ENCODE measurements at regions not wholly inside any gene's neighbourhood (a gene's known extent, or its start where the extent isn't known, plus 50 kb on each side); places are given as distances from the start of the nearest gene placed in this dataset.
"Not testable (repeated sequence)": the region's sequence is repeated elsewhere in the genome, so short reads cannot be mapped to it uniquely, and the experiment has no call there.

DNA sequence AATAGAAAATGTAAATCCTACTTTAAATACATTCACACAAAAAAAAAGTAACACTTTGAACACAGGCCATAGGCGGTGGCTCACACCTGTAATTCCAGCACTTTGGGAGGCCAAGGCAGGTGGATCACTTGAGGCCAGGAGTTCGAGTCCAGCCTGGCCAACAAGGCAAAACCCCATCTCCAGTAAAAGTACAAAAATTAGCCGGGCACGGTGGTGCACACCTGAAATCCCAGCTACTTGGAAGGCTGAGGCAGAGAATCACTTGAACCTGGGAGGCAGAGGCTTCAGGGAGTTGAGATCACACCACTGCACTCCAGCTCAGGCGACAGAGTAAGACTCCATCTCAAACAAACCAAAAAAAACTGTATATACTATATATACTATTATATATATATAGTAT is 303.6 kb downstream of the BCL11A start:
- H3K36me3 Mint-ChIP-seq: no peaks in the 10 kb centered on the region
- no peak overlapping the region for H3K27ac Mint-ChIP-seq
- DNase-seq (ENCODE audit: low spot score in 2 of 2) (no peak), ATAC-seq (no peak)
- H3K9me3 Mint-ChIP-seq: no peaks in the 10 kb centered on the region

DNA sequence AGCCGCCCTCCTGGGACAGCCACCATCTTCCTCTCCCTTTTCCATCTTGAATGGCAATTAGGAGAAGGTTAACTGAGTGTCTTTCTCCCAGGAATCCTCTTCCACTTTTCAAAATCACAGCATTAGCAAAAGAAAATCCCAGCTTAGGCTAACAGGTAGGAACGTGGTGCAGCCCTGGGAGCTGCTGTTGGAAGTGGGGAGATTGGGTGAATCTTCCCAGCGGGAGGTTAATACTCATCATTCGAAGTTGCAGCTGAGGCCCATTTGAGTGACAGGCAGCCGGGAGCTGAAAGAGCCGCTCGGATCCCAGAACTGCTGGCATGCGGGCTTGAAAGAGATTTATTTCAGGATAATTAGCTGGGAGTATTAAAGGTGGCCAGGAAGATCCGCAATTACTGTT is 306.0 kb downstream of the BCL11A start:
- ATAC-seq: no peak
- no peak for DNase-seq (ENCODE audit: low spot score in 2 of 2)
- Mint-ChIP-seq H3K9me3 (no peaks in the 10 kb centered on the region), H3K27ac (no peak overlapping the region), H3K36me3 (peaks cover 0 to 6% of the 10 kb centered on the region in 2 donors)

DNA sequence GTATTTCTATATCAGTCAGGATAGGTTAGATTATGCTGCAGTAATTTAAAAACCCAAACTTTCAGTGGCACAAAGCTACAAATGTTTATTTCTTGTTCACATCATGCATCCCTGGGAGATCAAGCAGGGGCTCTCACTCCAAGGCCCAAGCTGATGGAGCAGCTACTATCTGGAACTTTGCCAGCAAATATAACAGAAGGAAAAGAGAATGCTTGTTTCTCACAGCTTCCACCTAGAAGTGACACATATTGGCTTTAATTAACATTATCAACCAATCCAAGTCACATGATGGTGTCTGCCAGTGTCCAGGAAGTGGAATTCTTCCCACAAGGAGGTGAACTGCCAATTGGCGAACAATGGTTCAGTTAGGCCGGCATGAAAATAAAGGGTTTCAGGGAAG is 306.9 kb downstream of the BCL11A start:
- no peaks in the 10 kb centered on the region for H3K9me3 Mint-ChIP-seq
- DNase-seq (ENCODE audit: low spot score in 2 of 2) (no peak), ATAC-seq (no peak)
- H3K27ac Mint-ChIP-seq: no peak overlapping the region
- peaks cover 0 to 6% of the 10 kb centered on the region in 2 donors for H3K36me3 Mint-ChIP-seq

DNA sequence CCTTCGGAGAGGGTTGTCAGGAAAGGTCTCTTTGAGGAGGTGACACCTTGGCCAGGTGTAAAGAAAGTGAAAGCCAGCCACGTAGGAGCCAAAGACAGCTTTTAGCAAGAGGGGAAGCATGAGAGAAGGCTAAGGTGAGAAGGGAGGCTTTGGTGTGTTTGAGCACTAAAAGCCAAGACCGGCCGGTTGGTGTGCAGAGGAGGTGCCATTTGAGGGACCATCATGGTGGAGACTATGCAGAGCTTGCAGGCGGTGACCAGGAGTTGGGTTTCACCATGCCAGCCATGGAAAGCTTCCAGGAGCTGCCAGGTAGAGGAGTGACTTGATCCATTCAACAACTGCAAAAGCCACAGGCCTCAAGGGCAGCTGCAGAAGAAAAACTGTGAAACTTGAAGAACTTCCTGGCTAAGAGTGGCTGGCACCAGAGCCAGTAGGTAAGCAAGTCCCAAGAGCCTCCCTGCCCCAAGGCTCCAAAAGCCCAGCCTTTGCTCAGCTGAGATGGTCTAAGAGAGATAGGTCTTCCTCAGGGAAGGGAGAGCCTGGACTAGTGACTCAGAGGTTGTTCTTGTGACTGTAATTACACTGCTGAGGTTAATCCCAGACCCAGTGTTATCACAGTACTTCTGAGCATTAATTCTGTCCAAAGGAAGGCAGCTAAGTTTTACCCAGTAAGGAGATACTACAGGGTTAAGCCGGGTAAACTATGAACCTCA is 319.0 kb downstream of the BCL11A start:
- H3K9me3 Mint-ChIP-seq: peaks cover 24 to 25% of the 10 kb centered on the region in 2 donors
- H3K36me3 Mint-ChIP-seq: peaks cover 5% of the 10 kb centered on the region in 2 donors
- H3K27ac Mint-ChIP-seq: no peak overlapping the region
- no peak for ATAC-seq
- DNase-seq (ENCODE audit: low spot score in 2 of 2): no peak

DNA sequence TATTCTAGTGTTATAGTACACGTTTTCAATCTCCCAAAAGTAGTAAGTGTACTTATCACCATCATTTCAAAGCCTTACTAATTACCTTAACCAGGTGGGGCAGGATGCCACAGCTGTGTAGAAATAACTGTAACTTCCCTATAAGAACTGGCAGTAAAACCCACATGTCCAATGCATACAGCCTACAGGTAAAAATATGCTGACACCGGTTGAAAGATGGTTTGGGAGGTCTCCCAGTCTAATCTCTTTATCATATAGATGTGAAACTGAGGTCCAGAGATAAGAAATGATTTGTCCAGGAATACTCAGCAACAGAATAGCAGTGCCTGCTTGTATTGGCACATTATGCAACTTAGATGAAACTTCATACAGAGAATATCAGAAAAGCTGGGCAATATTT is 322.9 kb downstream of the BCL11A start:
- no peak for DNase-seq (ENCODE audit: low spot score in 2 of 2)
- Mint-ChIP-seq H3K36me3 (peaks cover 5% of the 10 kb centered on the region in 2 donors), H3K27ac (no peak overlapping the region), H3K9me3 (peaks cover 24 to 25% of the 10 kb centered on the region in 2 donors)
- no peak for ATAC-seq

DNA sequence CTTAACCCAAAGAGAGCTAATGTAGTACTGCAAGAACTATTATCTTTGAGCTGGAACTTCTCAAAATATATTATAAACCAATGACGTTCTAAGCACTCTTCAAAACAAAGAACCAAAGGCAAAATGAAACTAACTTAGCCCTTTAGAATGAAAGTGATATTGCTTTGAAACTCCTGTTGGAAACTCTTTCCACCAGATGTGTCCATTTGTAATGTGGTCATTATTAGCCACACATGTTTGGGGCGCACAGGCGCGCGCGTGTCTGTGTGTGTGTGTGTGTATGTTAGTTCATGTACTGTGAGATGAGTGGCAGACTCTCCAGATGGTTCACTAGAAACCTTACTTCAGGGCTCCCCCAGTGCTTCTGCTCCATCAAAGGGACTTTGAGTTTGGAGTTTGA is 323.4 kb downstream of the BCL11A start:
- peaks cover 20 to 25% of the 10 kb centered on the region in 2 donors for H3K9me3 Mint-ChIP-seq
- H3K27ac Mint-ChIP-seq: no peak overlapping the region
- DNase-seq (ENCODE audit: low spot score in 2 of 2): no peak
- no peak for ATAC-seq
- H3K36me3 Mint-ChIP-seq: peaks cover 5% of the 10 kb centered on the region in 2 donors

DNA sequence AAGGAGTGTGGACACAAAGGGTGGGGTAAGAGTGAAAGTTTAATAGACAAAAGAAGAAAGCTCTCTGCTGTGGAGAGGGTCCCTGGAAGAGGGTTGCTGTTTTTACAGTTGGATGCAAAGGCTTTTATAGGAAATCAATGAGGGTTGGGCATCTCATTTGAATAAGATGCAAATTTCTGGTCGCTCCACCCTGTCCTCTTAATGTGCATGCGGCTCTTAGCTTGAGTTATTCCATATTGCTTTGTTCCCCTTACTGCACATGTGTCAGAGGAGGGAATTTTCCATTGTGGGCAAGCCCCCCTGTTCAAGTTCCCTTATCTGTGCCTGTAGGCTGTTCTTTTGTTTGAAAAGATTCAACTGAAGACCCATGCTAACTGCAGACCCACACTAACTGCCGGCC is 326.5 kb downstream of the BCL11A start:
- H3K9me3 Mint-ChIP-seq: peaks cover 5 to 10% of the 10 kb centered on the region in 2 donors
- H3K27ac Mint-ChIP-seq: no peak overlapping the region
- H3K36me3 Mint-ChIP-seq: peaks cover 0 to 2% of the 10 kb centered on the region in 2 donors
- ATAC-seq (no peak), DNase-seq (ENCODE audit: low spot score in 2 of 2) (no peak)

DNA sequence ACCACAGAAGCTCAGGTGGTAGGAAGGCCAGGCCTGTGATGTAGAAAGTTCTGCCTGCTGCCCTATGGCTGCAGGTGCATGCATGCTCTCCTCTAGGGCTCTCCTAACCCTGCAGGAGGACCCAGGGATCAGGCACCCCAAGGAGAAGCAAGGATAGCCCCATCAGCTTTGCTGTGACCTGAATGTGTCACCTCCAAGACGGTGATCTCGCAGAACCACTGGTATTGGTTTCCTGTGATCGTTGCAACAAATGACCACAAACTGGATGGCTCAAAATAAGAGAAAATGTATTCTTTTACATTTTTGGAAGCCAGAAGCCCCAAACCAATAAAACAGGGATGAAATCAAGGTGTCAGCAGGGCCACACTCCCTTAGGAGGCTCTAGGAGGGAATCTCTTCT is 327.3 kb downstream of the BCL11A start:
- DNase-seq (ENCODE audit: low spot score in 2 of 2) (no peak), ATAC-seq (no peak)
- no peak overlapping the region for H3K27ac Mint-ChIP-seq
- H3K36me3 Mint-ChIP-seq: no peaks in the 10 kb centered on the region
- peaks cover 0 to 4% of the 10 kb centered on the region in 2 donors for H3K9me3 Mint-ChIP-seq

DNA sequence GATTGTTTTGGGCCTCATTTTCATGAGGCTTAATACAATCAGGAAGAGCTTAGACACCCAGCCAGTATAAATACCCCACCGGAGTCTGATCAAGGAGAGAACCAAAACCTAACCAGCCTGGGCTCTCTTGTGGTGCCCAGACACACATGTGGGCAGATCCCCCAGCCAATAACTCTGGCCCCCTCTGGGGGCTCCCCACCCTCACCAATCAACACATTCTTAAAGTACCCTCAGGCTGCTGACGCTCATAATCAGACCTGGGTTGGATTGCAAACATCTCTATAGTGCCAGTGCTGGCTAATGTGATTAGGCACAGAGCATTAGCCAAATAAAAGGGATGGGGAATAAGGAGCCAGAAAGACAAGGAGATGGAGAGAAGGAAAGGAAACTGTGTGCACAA is 329.6 kb downstream of the BCL11A start:
- H3K27ac Mint-ChIP-seq: no peak overlapping the region
- H3K36me3 Mint-ChIP-seq: no peaks in the 10 kb centered on the region
- no peaks in the 10 kb centered on the region for H3K9me3 Mint-ChIP-seq
- ATAC-seq (no peak), DNase-seq (ENCODE audit: low spot score in 2 of 2) (no peak)

DNA sequence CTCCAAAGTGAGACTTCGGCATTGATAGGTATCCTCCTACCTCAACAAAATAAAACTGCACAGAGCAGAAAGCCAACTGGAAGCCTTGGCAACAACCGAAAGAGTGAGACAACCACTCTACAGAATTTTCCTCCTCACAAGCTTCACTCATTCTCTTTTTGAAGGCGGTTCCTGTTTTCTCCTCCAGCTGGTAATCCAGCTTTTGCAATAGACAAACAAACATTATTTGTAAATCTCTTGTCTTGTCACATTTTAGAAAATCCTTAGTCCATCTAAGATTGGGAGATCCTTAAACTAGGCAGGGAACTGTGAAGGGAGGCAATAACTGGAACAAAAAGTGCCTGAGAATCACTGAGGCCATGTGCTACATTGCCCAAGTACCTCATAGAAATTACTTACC is 332.4 kb downstream of the BCL11A start:
- Mint-ChIP-seq H3K9me3 (no peaks in the 10 kb centered on the region), H3K36me3 (no peaks in the 10 kb centered on the region), H3K27ac (no peak overlapping the region)
- ATAC-seq (no peak), DNase-seq (ENCODE audit: low spot score in 2 of 2) (no peak)

DNA sequence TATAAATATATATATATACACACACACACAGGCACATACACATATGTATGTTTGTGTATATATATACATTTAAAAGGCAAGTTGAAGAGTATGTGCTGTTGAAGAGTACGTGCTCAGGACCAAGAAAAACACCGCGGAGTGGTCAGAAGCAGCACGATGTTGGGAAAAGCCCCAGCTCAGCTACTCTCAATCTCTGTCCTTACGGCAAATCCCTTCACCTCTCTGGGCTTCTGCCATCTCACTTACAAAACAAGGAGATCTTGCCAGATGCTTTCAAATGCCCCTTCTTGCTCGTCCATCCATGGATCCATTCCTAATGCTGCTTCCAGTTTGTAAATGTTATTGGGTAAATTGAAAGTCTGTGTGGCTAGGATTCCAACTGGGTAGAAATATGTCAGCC is 333.9 kb downstream of the BCL11A start:
- no peak overlapping the region for H3K27ac Mint-ChIP-seq
- no peaks in the 10 kb centered on the region for H3K36me3 Mint-ChIP-seq
- H3K9me3 Mint-ChIP-seq: no peaks in the 10 kb centered on the region
- ATAC-seq (no peak), DNase-seq (ENCODE audit: low spot score in 2 of 2) (no peak)

DNA sequence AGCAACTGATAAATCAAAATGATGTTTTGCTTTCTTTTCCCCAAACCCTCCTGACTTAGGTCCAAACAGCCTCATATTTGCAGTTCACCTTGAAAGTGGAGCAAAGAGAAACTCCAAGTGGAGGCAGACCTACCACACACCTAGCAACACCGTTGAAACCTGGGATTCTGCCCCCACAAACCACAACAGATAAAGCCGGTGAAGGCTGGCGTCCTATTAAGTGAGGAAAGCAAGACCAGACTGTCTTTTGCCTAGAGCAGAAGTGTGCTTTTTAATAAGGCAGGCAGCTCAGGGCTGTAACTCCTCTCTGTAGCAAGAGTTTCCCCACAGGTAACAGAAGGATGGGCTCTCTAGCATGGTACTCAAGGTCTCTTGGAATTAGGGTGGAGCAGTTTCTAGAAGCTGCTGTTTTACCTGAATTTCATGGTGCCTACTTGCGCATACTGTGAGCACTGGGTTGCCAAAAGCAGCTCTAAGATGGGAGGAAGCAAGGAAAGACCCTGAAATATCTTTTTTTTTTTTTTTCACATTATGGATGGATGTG is 336.9 kb downstream of the BCL11A start:
- H3K27ac Mint-ChIP-seq: no peak overlapping the region

DNA sequence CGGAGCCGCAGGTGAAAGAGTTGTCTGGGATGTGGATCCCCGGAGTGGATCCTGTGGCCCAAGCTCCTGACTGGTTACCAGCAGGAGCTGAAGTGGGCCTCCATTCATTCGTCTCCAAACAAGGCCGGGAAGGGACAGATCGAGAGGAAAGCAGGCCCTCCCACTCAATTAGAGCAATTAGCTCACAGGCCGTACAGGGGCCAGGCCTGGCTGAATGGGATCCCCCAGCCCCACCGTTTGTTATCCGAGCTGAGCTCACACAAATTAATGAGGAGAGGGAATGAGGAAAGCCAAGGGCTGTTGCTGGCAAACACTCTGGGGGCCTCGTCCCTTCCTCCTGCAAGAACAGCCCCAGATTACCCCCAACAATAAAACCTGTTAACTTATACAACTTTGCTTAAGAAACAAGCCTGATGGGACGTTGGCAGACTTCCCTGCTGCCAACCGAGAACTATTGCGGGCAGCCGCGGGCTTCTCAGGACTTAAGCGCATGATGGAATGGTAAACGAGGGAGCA is 338.0 kb downstream of the BCL11A start:
- Mint-ChIP-seq H3K27ac (no peak overlapping the region), H3K9me3 (no peaks in the 10 kb centered on the region), H3K36me3 (no peaks in the 10 kb centered on the region)
- DNase-seq (ENCODE audit: low spot score in 2 of 2) (no peak), ATAC-seq (no peak)

More for the DNA sequence above, 336.9 kb downstream of the BCL11A start:
- Mint-ChIP-seq H3K9me3 (no peaks in the 10 kb centered on the region), H3K36me3 (no peaks in the 10 kb centered on the region)
- no peak for DNase-seq (ENCODE audit: low spot score in 2 of 2)
- ATAC-seq: no peak

DNA sequence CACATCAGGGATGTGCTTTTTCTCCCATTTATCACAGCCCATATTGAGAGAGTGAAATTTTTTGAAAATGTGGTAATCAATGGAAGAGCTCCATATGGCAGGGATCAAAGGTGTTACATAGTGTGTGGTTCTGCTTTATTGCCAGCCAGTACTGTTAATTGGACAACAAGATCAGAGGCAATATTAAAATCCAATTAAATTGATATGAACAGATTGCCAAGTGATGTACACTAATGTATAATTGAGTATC is 338.9 kb downstream of the BCL11A start:
- Mint-ChIP-seq H3K36me3 (no peaks in the 10 kb centered on the region), H3K27ac (no peak overlapping the region), H3K9me3 (no peaks in the 10 kb centered on the region)
- DNase-seq (ENCODE audit: low spot score in 2 of 2) (no peak), ATAC-seq (no peak)

DNA sequence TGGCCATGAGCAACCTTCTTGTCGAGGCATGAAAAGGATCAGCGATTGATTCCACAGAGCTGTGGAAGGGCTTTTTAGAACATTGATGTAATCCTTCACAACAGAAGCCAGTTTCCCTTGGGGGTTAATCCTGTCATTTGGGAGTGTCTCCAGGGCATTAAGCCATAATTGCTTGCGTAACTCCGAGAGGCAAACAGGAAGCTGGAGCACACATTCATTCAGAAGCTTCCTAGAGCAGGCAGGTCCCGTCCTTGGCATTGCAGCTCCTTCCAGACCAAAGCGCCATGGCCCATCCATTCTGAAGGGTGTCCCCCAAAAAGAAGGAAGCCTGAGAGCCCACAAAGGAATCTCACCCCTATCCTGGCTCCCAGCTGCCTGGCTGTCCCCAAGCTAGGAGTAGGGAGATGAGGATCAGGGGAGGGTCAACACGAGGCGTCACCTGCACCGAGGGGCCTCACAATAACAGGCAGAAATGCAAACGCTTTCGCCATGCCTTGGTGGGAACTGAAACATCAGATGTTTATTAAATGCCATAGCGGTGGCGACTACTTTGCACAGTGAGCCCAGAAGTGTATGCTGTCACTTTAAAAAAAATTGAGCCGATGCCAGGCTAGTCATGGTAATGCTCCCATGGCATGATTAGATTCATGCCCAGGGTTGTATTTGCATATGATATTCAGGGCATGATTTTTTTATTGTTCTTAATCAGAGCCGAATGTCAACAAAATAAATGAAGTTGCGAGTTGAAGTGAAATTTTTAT is 339.4 kb downstream of the BCL11A start:
- Mint-ChIP-seq H3K36me3 (no peaks in the 10 kb centered on the region), H3K27ac (no peak overlapping the region), H3K9me3 (no peaks in the 10 kb centered on the region)
- ATAC-seq (no peak), DNase-seq (ENCODE audit: low spot score in 2 of 2) (no peak)

DNA sequence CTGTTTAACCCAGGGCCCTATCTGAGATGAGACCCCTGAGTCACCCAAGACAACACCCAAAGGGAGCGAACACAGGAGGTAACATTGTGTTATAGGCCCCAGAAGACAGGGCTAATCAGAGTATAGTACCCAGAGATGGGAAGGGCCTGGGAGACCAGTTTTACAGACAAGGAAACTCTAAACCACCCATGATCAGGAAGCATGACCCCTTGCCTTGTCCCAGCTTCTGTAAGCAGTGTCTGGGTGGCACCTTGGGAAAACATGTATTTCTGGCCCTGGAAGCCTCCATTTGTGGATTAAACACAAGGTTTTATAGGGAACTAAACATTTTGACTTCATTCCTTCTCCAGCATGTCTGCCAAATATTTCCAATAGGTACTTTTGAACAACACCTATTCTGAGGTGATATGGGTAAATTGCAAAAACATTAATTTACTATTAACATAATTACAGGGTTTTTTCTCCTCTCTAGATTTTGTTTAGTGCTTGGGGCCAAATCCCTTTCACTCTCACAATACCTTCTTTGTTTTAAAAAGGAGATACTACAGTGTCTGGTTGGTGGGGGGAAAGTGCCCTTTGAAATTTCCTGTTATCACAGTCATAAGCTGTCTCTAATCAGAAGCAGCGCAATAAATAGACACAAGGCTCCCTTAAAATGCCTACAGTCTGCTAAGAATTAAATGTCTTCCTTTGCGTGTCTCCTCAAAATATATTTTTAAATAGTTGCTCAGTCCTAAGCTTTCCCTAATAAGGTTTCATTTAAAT is 341.1 kb downstream of the BCL11A start:
- Mint-ChIP-seq H3K9me3 (no peaks in the 10 kb centered on the region), H3K36me3 (no peaks in the 10 kb centered on the region), H3K27ac (no peak overlapping the region)
- DNase-seq (ENCODE audit: low spot score in 2 of 2): no peak
- no peak for ATAC-seq

DNA sequence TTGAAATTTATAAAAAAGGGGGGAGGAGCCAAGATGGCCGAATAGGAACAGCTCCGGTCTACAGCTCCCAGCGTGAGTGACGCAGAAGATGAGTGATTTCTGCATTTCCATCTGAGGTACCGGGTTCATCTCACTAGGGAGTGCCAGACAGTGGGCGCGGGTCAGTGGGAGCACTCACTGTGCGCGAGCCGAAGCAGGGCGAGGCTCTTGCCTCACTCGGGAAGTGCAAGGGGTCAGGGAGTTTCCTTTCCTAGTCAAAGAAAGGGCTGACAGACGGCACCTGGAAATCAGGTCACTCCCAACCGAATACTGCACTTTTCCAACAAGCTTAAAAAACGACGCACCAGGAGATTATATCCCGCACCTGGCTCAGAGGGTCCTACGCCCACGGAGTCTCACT is 364.4 kb downstream of the BCL11A start:
- DNase-seq (ENCODE audit: low spot score in 2 of 2); H3K27ac Mint-ChIP-seq; ATAC-seq: not testable (repeated sequence)
- Mint-ChIP-seq H3K9me3 (peaks cover 20% of the 10 kb centered on the region in 2 donors), H3K36me3 (peaks cover 0 to 26% of the 10 kb centered on the region in 2 donors)
